ENCODE measurements at regions not wholly inside any gene's neighbourhood (a gene's known extent, or its start where the extent isn't known, plus 50 kb on each side); places are given as distances from the start of the nearest gene placed in this dataset.
"Not testable (repeated sequence)": the region's sequence is repeated elsewhere in the genome, so short reads cannot be mapped to it uniquely, and the experiment has no call there.

- DNase-seq (ENCODE audit: low read depth) = no peak
- no peak overlapping the region for H3K4me3 ChIP-seq (ENCODE audit: low read depth, low read length)
- TF ChIP-seq CTCF (IDR thresholded peaks at IDR 0.05; ENCODE audit: low read depth, low read length, missing control alignments) = no peak
Measured at GRCh38 chr4:164224871-164225270, 529.1 kb upstream of the SMIM31 start.

- no peak for TF ChIP-seq CTCF (IDR thresholded peaks at IDR 0.05; ENCODE audit: low read depth, low read length, missing control alignments)
- no peak for DNase-seq (ENCODE audit: low read depth)
- H3K4me3 ChIP-seq (ENCODE audit: low read depth, low read length) = no peak overlapping the region
Measured at GRCh38 chr4:164229255-164229654, 524.7 kb upstream of the SMIM31 start.

- no peak overlapping the region for H3K4me3 ChIP-seq (ENCODE audit: low read depth, low read length)
- TF ChIP-seq CTCF (IDR thresholded peaks at IDR 0.05; ENCODE audit: low read depth, low read length, missing control alignments) = no peak
- DNase-seq (ENCODE audit: low read depth) = no peak
Measured at GRCh38 chr4:164239433-164239832, 514.5 kb upstream of the SMIM31 start.

- no peak overlapping the region for H3K4me3 ChIP-seq (ENCODE audit: low read depth, low read length)
- no peak for DNase-seq (ENCODE audit: low read depth)
- no peak for TF ChIP-seq CTCF (IDR thresholded peaks at IDR 0.05; ENCODE audit: low read depth, low read length, missing control alignments)
Measured at GRCh38 chr4:164239976-164240375, 514.0 kb upstream of the SMIM31 start.

- no peak for DNase-seq (ENCODE audit: low read depth)
- H3K4me3 ChIP-seq (ENCODE audit: low read depth, low read length) = no peak overlapping the region
- TF ChIP-seq CTCF (IDR thresholded peaks at IDR 0.05; ENCODE audit: low read depth, low read length, missing control alignments) = no peak
Measured at GRCh38 chr4:164251257-164251656, 502.7 kb upstream of the SMIM31 start.

- no peak for TF ChIP-seq CTCF (IDR thresholded peaks at IDR 0.05; ENCODE audit: low read depth, low read length, missing control alignments)
- DNase-seq (ENCODE audit: low read depth) = no peak
- no peak overlapping the region for H3K4me3 ChIP-seq (ENCODE audit: low read depth, low read length)
Measured at GRCh38 chr4:164252286-164252685, 501.6 kb upstream of the SMIM31 start.

- no peak for DNase-seq (ENCODE audit: low read depth)
- TF ChIP-seq CTCF (IDR thresholded peaks at IDR 0.05; ENCODE audit: low read depth, low read length, missing control alignments) = no peak
- H3K4me3 ChIP-seq (ENCODE audit: low read depth, low read length) = no peak overlapping the region
Measured at GRCh38 chr4:164261831-164262230, 492.1 kb upstream of the SMIM31 start.

- not testable (repeated sequence) for H3K4me3 ChIP-seq (ENCODE audit: low read depth, low read length); DNase-seq (ENCODE audit: low read depth)
Measured at GRCh38 chr4:164262508-164262907, 491.4 kb upstream of the SMIM31 start.

- H3K4me3 ChIP-seq (ENCODE audit: low read depth, low read length); DNase-seq (ENCODE audit: low read depth): not testable (repeated sequence)
Measured at GRCh38 chr4:164277414-164277813, 476.5 kb upstream of the SMIM31 start.
